WTC11 (cell line): ENCODE measurements at regions not wholly inside any gene's neighbourhood (a gene's known extent, or its start where the extent isn't known, plus 50 kb on each side); places are given as distances from the start of the nearest gene placed in this dataset.

ENCODE experiments used
- ZNF121 ChIP-seq: sonication (generic); formaldehyde crosslinking; IDR thresholded peaks from 2 replicates; pipeline ENCODE4 v1.8.0; 2023; ENCODE audit warnings: missing genetic modification reagents
- TF ChIP-seq, protein P1 (sequence below): fragments of 200-600 bp; IDR thresholded peaks from 2 replicates; pipeline ENCODE4 v1.8.0; 2022; ENCODE audit warnings: antibody characterized with exemption
- TF ChIP-seq, protein P2 (sequence below): sonication (generic); formaldehyde crosslinking; IDR thresholded peaks from 2 replicates; pipeline ENCODE4 v1.8.1; 2023; ENCODE audit warnings: mild to moderate bottlenecking, missing genetic modification reagents, borderline replicate concordance
- TF ChIP-seq, protein P3 (sequence below): sonication (generic); formaldehyde crosslinking; IDR thresholded peaks from 2 replicates; pipeline ENCODE4 v1.8.1; 2023; ENCODE audit warnings: mild to moderate bottlenecking, missing genetic modification reagents

DNA sequence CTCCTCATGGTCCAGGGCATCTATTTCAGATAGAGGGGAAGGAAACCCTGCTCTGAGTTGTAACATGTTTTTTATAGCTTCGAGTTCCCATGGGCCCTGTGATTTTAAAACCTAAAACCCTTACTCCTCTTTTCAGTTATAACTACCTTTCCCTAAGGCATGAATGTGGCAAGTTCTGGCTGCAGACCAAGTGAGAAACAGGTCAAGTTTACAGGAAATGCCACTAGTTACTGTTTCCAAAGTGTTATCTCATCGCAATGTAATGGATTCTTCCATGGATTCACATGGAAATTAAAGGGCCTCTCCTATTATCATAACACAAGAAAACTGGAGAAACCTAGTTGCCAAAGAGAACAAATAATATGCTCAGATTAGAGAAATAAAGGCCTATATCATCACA lies 574.5 kb upstream of the GRAMD2B start:
- TF ChIP-seq, protein P1, sequence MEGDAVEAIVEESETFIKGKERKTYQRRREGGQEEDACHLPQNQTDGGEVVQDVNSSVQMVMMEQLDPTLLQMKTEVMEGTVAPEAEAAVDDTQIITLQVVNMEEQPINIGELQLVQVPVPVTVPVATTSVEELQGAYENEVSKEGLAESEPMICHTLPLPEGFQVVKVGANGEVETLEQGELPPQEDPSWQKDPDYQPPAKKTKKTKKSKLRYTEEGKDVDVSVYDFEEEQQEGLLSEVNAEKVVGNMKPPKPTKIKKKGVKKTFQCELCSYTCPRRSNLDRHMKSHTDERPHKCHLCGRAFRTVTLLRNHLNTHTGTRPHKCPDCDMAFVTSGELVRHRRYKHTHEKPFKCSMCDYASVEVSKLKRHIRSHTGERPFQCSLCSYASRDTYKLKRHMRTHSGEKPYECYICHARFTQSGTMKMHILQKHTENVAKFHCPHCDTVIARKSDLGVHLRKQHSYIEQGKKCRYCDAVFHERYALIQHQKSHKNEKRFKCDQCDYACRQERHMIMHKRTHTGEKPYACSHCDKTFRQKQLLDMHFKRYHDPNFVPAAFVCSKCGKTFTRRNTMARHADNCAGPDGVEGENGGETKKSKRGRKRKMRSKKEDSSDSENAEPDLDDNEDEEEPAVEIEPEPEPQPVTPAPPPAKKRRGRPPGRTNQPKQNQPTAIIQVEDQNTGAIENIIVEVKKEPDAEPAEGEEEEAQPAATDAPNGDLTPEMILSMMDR, result no peak
- TF ChIP-seq, protein P2, sequence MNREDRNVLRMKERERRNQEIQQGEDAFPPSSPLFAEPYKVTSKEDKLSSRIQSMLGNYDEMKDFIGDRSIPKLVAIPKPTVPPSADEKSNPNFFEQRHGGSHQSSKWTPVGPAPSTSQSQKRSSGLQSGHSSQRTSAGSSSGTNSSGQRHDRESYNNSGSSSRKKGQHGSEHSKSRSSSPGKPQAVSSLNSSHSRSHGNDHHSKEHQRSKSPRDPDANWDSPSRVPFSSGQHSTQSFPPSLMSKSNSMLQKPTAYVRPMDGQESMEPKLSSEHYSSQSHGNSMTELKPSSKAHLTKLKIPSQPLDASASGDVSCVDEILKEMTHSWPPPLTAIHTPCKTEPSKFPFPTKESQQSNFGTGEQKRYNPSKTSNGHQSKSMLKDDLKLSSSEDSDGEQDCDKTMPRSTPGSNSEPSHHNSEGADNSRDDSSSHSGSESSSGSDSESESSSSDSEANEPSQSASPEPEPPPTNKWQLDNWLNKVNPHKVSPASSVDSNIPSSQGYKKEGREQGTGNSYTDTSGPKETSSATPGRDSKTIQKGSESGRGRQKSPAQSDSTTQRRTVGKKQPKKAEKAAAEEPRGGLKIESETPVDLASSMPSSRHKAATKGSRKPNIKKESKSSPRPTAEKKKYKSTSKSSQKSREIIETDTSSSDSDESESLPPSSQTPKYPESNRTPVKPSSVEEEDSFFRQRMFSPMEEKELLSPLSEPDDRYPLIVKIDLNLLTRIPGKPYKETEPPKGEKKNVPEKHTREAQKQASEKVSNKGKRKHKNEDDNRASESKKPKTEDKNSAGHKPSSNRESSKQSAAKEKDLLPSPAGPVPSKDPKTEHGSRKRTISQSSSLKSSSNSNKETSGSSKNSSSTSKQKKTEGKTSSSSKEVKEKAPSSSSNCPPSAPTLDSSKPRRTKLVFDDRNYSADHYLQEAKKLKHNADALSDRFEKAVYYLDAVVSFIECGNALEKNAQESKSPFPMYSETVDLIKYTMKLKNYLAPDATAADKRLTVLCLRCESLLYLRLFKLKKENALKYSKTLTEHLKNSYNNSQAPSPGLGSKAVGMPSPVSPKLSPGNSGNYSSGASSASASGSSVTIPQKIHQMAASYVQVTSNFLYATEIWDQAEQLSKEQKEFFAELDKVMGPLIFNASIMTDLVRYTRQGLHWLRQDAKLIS (CRISPR knock-in tag), result no peak
- TF ChIP-seq, protein P3, sequence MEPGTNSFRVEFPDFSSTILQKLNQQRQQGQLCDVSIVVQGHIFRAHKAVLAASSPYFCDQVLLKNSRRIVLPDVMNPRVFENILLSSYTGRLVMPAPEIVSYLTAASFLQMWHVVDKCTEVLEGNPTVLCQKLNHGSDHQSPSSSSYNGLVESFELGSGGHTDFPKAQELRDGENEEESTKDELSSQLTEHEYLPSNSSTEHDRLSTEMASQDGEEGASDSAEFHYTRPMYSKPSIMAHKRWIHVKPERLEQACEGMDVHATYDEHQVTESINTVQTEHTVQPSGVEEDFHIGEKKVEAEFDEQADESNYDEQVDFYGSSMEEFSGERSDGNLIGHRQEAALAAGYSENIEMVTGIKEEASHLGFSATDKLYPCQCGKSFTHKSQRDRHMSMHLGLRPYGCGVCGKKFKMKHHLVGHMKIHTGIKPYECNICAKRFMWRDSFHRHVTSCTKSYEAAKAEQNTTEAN (CRISPR knock-in tag), result no peak
- TF ChIP-seq ZNF121 (CRISPR knock-in tag), result no peak
